ENCODE measurements at regions not wholly inside any gene's neighbourhood (a gene's known extent, or its start where the extent isn't known, plus 50 kb on each side); places are given as distances from the start of the nearest gene placed in this dataset.

DNA sequence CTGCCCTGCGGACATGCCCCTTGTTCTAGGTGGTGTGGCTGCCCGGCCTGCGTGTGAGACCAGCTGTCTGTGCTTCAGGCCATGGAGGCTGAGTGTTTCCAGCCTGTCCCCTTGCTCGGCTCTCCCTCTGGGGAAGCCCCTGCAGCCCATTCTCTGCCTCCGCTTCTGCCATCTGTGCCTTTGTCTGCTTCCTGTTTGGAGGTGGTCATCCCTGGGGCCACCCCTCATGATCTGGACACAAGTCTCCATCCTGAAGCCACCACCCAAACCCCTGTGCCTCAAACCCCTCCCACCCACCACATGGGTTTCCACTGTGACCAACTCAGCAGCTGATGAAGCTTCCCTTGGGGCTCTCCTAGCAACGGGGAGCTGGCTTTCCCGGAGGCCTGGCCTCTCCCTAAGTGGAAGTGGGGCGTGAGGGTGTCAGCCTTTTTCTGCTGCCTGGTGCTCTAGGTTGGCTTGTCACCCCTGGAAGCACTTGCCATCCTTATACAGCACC, 184.9 kb downstream of the SEC14L1 start:
- Histone ChIP-seq H3K36me3 (ENCODE audit: control insufficient read depth, insufficient read depth, low read length) (peaks cover 12% of the 10 kb centered on the region), H3K4me3 (ENCODE audit: low read depth, low read length) (no peak overlapping the region), H3K27me3 (ENCODE audit: control insufficient read depth, insufficient read depth, low read length) (no peaks in the 10 kb centered on the region)
- no peak for DNase-seq (ENCODE audit: low read depth)
- FAIRE-seq, result no peak
- TF ChIP-seq, protein P1, sequence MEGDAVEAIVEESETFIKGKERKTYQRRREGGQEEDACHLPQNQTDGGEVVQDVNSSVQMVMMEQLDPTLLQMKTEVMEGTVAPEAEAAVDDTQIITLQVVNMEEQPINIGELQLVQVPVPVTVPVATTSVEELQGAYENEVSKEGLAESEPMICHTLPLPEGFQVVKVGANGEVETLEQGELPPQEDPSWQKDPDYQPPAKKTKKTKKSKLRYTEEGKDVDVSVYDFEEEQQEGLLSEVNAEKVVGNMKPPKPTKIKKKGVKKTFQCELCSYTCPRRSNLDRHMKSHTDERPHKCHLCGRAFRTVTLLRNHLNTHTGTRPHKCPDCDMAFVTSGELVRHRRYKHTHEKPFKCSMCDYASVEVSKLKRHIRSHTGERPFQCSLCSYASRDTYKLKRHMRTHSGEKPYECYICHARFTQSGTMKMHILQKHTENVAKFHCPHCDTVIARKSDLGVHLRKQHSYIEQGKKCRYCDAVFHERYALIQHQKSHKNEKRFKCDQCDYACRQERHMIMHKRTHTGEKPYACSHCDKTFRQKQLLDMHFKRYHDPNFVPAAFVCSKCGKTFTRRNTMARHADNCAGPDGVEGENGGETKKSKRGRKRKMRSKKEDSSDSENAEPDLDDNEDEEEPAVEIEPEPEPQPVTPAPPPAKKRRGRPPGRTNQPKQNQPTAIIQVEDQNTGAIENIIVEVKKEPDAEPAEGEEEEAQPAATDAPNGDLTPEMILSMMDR (IDR thresholded peaks at IDR 0.05; ENCODE audit: insufficient read depth, low read length, severe bottlenecking), result no peak

- Histone ChIP-seq H3K27me3 (ENCODE audit: control insufficient read depth, insufficient read depth, low read length) (no peaks in the 10 kb centered on the region), H3K36me3 (ENCODE audit: control insufficient read depth, insufficient read depth, low read length) (peaks cover 10% of the 10 kb centered on the region), H3K4me3 (ENCODE audit: low read depth, low read length) (no peak overlapping the region)
- DNase-seq (ENCODE audit: low read depth) (no peak), FAIRE-seq (no peak)
- TF ChIP-seq, protein P1 (IDR thresholded peaks at IDR 0.05; ENCODE audit: insufficient read depth, low read length, severe bottlenecking), result no peak
Measured at GRCh38 chr17:77326076-77326591, 185.4 kb downstream of the SEC14L1 start.

DNA sequence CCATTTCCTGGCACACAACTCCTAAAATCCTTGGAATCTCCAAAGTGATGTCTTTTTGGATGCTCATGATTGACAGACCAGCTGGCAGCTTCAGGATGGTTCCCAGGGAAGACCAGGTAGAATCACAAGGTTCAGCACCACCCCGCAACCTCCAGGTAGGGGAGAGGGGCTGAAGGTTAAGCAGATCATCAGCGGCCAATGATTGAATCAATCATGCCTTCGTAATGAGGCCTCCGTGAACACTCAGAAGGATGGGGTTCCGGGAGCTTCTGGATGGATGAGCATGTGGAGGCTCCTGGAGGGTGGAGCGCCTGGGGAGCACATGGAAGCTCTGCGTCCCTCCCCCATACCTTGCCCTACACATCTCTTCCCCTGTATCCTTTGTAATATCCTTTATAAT, 185.9 kb downstream of the SEC14L1 start:
- TF ChIP-seq, protein P1 (IDR thresholded peaks at IDR 0.05; ENCODE audit: insufficient read depth, low read length, severe bottlenecking), result no peak
- H3K4me3 ChIP-seq (ENCODE audit: low read depth, low read length), result no peak overlapping the region
- no peak for FAIRE-seq
- H3K36me3 ChIP-seq (ENCODE audit: control insufficient read depth, insufficient read depth, low read length), result peaks cover 10% of the 10 kb centered on the region
- DNase-seq (ENCODE audit: low read depth), result no peak
- no peaks in the 10 kb centered on the region for H3K27me3 ChIP-seq (ENCODE audit: control insufficient read depth, insufficient read depth, low read length)

- no peaks in the 10 kb centered on the region for H3K27me3 ChIP-seq (ENCODE audit: control insufficient read depth, insufficient read depth, low read length)
- FAIRE-seq (no peak), DNase-seq (ENCODE audit: low read depth) (no peak)
- peaks cover 10% of the 10 kb centered on the region for H3K36me3 ChIP-seq (ENCODE audit: control insufficient read depth, insufficient read depth, low read length)
- TF ChIP-seq, protein P1 (IDR thresholded peaks at IDR 0.05; ENCODE audit: insufficient read depth, low read length, severe bottlenecking), result no peak
- no peak overlapping the region for H3K4me3 ChIP-seq (ENCODE audit: low read depth, low read length)
Measured at GRCh38 chr17:77327181-77327565, 186.4 kb downstream of the SEC14L1 start.

- Histone ChIP-seq H3K36me3 (ENCODE audit: control insufficient read depth, insufficient read depth, low read length) (peaks cover 10% of the 10 kb centered on the region), H3K4me3 (ENCODE audit: low read depth, low read length) (no peak overlapping the region), H3K27me3 (ENCODE audit: control insufficient read depth, insufficient read depth, low read length) (no peaks in the 10 kb centered on the region)
- FAIRE-seq, result no peak
- DNase-seq (ENCODE audit: low read depth), result no peak
- TF ChIP-seq, protein P1 (IDR thresholded peaks at IDR 0.05; ENCODE audit: insufficient read depth, low read length, severe bottlenecking), result no peak
Measured at GRCh38 chr17:77327566-77328464, 187.0 kb downstream of the SEC14L1 start.

All from bronchial epithelial cell (primary cell).